Fibroblast of pulmonary artery (primary cell): ENCODE measurements at regions not wholly inside any gene's neighbourhood (a gene's known extent, or its start where the extent isn't known, plus 50 kb on each side); places are given as distances from the start of the nearest gene placed in this dataset.
A peak's percentile ranks its signal among the peaks of the same experiment; 100 is the strongest.

Experiments used
- DNase-seq: peaks from one replicate; pipeline ENCODE4 v3.0.0-alpha.2; 2010; ENCODE audit warnings: low read depth
- H3K4me3 ChIP-seq: replicated peaks from 2 replicates; pipeline ENCODE4 v1.5.1; 2011; ENCODE audit warnings: low read depth, mild to moderate bottlenecking, control low read depth, low read length, moderate library complexity
- TF ChIP-seq, protein P1 (sequence below): IDR thresholded peaks from 2 replicates; pipeline ENCODE4 v1.5.1; 2011; ENCODE audit warnings: mild to moderate bottlenecking, control low read depth, low read length, inconsistent platforms; ENCODE audit errors: missing control alignments

DNA sequence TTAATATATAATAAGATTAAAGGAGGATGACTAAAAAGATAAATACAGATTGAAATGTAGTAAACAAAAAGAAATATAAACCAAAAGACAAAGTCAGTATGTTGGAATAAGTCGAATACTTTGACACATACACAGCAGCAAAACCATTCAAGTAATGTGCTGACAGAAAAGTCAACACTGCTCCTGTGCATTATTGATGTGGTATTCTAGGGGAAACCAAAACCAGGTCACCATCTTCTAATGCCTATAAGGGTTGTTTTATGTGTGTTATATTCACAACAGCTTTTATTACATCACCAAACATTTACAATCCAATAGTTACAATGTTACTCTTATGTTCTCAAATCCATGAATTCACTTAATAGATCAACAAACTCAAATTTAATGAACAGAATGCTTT lies 111.8 kb upstream of the DKK2 start:
- H3K4me3 ChIP-seq, result no peak overlapping the region
- TF ChIP-seq, protein P1, sequence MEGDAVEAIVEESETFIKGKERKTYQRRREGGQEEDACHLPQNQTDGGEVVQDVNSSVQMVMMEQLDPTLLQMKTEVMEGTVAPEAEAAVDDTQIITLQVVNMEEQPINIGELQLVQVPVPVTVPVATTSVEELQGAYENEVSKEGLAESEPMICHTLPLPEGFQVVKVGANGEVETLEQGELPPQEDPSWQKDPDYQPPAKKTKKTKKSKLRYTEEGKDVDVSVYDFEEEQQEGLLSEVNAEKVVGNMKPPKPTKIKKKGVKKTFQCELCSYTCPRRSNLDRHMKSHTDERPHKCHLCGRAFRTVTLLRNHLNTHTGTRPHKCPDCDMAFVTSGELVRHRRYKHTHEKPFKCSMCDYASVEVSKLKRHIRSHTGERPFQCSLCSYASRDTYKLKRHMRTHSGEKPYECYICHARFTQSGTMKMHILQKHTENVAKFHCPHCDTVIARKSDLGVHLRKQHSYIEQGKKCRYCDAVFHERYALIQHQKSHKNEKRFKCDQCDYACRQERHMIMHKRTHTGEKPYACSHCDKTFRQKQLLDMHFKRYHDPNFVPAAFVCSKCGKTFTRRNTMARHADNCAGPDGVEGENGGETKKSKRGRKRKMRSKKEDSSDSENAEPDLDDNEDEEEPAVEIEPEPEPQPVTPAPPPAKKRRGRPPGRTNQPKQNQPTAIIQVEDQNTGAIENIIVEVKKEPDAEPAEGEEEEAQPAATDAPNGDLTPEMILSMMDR, result no peak
- no peak for DNase-seq

DNA sequence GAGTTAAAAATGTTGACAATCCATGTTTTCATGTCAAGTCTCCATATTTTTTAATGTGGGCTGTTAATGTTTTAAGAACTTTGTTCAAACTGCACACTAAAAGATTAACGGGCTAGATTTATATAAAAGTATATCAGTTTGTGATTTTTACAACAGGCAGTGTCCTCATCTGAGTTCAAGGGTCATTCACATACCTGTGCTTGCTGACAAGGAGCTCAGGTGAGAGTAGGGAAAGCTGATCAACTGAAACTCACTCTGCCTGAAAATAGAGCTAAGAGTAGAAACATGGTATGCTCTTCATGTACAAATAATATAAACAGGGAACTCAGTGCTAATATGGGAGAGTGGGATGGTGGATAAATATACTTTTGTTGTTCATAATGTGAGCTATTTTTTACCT lies 102.3 kb upstream of the DKK2 start:
- TF ChIP-seq, protein P1, result no peak
- no peak for DNase-seq

DNA sequence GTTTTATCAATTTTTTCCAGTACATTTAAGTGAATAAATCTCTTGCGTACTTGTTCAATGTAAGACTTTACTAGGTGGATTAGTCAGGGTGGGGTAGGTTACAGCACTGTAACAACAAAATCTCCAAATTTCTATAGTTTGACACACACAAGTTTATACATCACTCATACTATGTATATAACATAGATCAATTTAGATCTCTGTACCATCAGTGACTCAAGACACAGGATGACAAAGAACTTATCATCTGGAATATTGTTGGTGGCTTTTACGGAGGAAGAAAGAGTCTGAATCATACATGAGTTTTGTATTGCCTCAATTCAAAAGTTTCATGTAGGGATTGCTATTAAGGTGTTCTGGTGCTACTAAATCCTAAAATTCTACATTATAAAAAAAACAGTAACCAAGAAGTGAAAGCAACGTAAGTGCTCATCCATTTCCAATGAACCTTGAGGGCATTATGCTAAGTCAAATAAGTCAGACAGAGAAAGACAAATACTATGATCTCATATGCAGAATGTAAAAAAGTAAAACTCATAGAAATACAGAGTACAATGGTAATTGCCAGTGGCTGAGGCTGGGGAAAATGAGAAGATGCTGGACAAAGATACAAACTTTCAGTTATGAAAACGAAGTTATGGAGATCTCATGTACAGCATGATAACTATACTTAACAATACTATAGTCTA lies 98.0 kb upstream of the DKK2 start:
- no peak overlapping the region for H3K4me3 ChIP-seq
- no peak for DNase-seq
- TF ChIP-seq, protein P1, result no peak

More for the DNA sequence above, 102.3 kb upstream of the DKK2 start:
- H3K4me3 ChIP-seq, result no peak overlapping the region

DNA sequence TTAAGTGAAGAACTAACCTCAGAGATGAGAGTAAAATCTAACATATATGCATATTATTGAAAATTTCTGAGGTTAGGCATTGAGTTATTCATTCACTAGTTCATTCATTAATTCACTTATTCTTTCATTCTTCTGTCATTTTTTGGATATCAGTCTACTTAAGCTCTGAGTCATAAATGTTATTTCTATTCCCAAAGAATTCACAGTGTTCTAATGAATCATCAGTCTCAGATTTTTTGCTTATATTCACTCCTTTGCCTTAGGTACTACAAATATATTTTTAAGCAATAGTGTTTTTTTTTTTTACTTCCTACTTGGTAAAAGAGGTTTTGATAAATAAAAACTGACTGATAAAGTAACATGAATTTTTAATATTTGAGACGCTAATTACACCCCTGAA lies 95.2 kb upstream of the DKK2 start:
- TF ChIP-seq, protein P1, result no peak
- H3K4me3 ChIP-seq, result no peak overlapping the region
- DNase-seq, result peak; percentile 36

DNA sequence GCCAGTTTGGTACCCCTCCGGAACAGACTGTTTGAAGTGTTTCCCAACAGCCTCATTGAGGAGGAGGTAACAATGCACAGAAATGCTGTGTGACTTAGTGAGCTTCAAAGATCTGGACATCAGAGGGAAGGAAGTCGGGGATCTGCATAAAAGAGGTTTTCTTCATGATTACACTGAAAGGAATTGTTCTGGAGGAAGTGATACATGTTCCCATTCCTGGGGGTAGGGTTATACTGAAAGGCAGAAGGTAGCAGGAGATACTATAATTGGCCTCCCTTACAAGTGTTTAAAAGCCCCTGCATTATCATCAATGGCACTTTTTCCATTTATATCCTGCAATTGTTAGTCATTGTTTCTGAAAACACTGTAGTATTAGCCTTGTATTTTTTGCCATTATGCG lies 94.0 kb upstream of the DKK2 start:
- TF ChIP-seq, protein P1, result no peak
- no peak overlapping the region for H3K4me3 ChIP-seq
- DNase-seq, result peak; percentile 20

DNA sequence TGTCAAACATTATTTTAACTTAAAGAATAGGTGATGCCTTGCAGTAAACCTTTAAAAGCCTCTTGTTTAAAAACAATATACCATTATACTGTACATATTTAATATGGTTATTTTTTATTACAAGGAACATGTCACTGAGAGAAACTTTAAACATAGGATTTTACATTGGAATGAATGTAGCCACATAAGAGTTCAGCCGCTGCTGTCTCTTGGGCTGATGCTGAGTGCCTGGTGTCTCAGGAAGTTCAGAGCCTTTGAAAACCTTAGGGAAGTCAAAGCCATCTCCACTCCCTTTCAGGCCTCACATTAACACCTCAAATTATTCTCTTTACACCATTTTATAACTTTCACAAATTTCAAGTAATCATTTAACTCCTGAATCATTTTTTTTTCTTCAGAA lies 93.5 kb upstream of the DKK2 start:
- TF ChIP-seq, protein P1, result no peak
- no peak overlapping the region for H3K4me3 ChIP-seq
- DNase-seq, result no peak

DNA sequence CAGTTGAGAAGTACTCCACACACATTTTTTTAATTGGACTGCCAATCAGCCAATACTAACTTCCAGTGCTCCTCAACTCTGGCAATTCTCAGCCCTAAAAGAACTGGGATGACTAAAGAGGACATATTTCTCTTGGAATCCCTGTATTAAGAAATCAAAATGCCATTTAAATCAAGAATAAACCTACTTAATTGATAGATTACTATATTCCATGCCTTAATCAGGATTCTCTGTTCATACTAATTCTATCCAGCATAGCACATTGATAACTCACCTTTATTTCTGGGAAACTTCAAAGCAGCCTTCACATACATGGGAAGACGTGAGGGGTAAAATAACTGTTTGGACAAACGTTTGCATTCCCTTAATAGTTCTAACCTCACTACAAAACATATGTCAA lies 93.0 kb upstream of the DKK2 start:
- no peak overlapping the region for H3K4me3 ChIP-seq
- DNase-seq, result no peak
- TF ChIP-seq, protein P1, result no peak
